SK-N-SH (cell line): ENCODE measurements at regions not wholly inside any gene's neighbourhood (a gene's known extent, or its start where the extent isn't known, plus 50 kb on each side); places are given as distances from the start of the nearest gene placed in this dataset.

Experiments
- CTCF ChIP-seq: fragments of 200-600 bp; sonication (generic); IDR thresholded peaks from 2 replicates; pipeline ENCODE4 v1.6.1; 2017; ENCODE audit warnings: antibody characterized with exemption, mild to moderate bottlenecking, moderate library complexity
- EP300 ChIP-seq, 2 experiments: IDR thresholded peaks; 2 replicates each; pipeline versions ENCODE4 v1.4.0 to v1.6.1; 2012; ENCODE audit warnings: borderline replicate concordance in 1 of 2, low read depth in 1 of 2, low read length in 1 of 2
- FOXJ3 ChIP-seq: sonication (generic); formaldehyde crosslinking; IDR thresholded peaks from 2 replicates; pipeline ENCODE4 v1.5.1; 2020; ENCODE audit warnings: mild to moderate bottlenecking, missing genetic modification reagents
- GABPA ChIP-seq: IDR thresholded peaks from 2 replicates; pipeline ENCODE4 v1.4.0; 2012; ENCODE audit warnings: low read depth, mild to moderate bottlenecking
- GATA2 ChIP-seq: sonication (generic); formaldehyde crosslinking; IDR thresholded peaks from 2 replicates; pipeline ENCODE4 v1.5.0; 2020; ENCODE audit warnings: mild to moderate bottlenecking, missing genetic modification reagents
- JUND ChIP-seq: IDR thresholded peaks from 2 replicates; pipeline ENCODE4 v1.4.0; 2012
- NRF1 ChIP-seq: IDR thresholded peaks from 2 replicates; pipeline ENCODE4 v1.6.1; 2012; ENCODE audit warnings: low read depth, mild to moderate bottlenecking, low read length
- PBX3 ChIP-seq: IDR thresholded peaks from 2 replicates; pipeline ENCODE4; 2012
- POLR2AphosphoS5 ChIP-seq: IDR thresholded peaks from 2 replicates; pipeline ENCODE4 v1.6.1; 2012; ENCODE audit warnings: low read depth, low read length
- RCOR1 ChIP-seq: fragments of 150-350 bp; IDR thresholded peaks from 2 replicates; pipeline ENCODE4 v1.6.1; 2017; ENCODE audit warnings: antibody characterized with exemption, low read length
- REST ChIP-seq: IDR thresholded peaks from 2 replicates; pipeline ENCODE4 v1.6.1; 2012; ENCODE audit warnings: mild to moderate bottlenecking, low read depth, low read length, moderate library complexity
- RXRA ChIP-seq: IDR thresholded peaks from 2 replicates; pipeline ENCODE4 v1.4.0; 2012; ENCODE audit warnings: low read depth, mild to moderate bottlenecking, borderline replicate concordance
- TEAD4 ChIP-seq: IDR thresholded peaks from 2 replicates; pipeline ENCODE4 v1.4.0; 2012; ENCODE audit warnings: mild to moderate bottlenecking, borderline replicate concordance; ENCODE audit not compliant: insufficient read depth

GRCh38 chr2:122800781-122801180 is 1045.3 kb downstream of the TSN start:
- TF ChIP-seq CTCF (no peak), EP300 (IDR thresholded peaks at IDR 0.05; ENCODE audit: borderline replicate concordance in 1 of 2, low read depth in 1 of 2, low read length in 1 of 2) (no peak), REST (no peak), FOXJ3 (CRISPR knock-in tag) (no peak), RXRA (no peak), TEAD4 (no peak), JUND (no peak), POLR2AphosphoS5 (no peak), RCOR1 (no peak), PBX3 (no peak), NRF1 (no peak), GATA2 (CRISPR knock-in tag) (no peak), GABPA (no peak)
